Gastrocnemius medialis (tissue), 4 donors: ENCODE measurements at regions not wholly inside any gene's neighbourhood (a gene's known extent, or its start where the extent isn't known, plus 50 kb on each side); places are given as distances from the start of the nearest gene placed in this dataset.

ENCODE experiments used
- CTCF ChIP-seq, 5 experiments: fragments of 450-650 bp in 3 of 5; fragments of 200-600 bp in 2 of 5; sonication (generic) in 2 of 5; IDR thresholded peaks in 4 of 5; conservative IDR thresholded peaks in 1 of 5; 1 replicate in 4 of 5; 2 replicates in 1 of 5; pipeline ENCODE4 v1.5.1; 2016 to 2019; ENCODE audit warnings: antibody characterized with exemption in 5 of 5, mild to moderate bottlenecking in 3 of 5, moderate library complexity in 3 of 5
- POLR2A ChIP-seq, 2 donors: fragments of 450-650 bp; IDR thresholded peaks; one replicate each; pipeline ENCODE4 v1.6.1; 2017; ENCODE audit warnings: antibody characterized with exemption in 2 of 2, mild to moderate bottlenecking in 2 of 2, moderate library complexity in 2 of 2

GRCh38 chr3:5606884-5607472 lies 419.5 kb downstream of the EDEM1 start:
- TF ChIP-seq CTCF (IDR thresholded peaks at IDR 0.05 in 4 of 5, conservative IDR thresholded peaks at IDR 0.05 in 1 of 5) (no peak), POLR2A (IDR thresholded peaks at IDR 0.05) (no peak)
